GM12864 (cell line): ENCODE measurements at regions not wholly inside any gene's neighbourhood (a gene's known extent, or its start where the extent isn't known, plus 50 kb on each side); places are given as distances from the start of the nearest gene placed in this dataset.

Experiments
- DNase-seq: peaks from one replicate; pipeline ENCODE4 v3.0.0-alpha.2; 2011; ENCODE audit warnings: low read depth
- H3K4me3 ChIP-seq: 2 replicates; pipeline ENCODE4 v1.5.1; 2011; ENCODE audit warnings: mild to moderate bottlenecking, low read depth, low read length, control low read depth
- CTCF ChIP-seq: IDR thresholded peaks from 2 replicates; pipeline ENCODE4 v1.5.1; 2011; ENCODE audit warnings: low read depth, mild to moderate bottlenecking, moderate library complexity, low read length, control low read depth, inconsistent platforms; ENCODE audit errors: missing control alignments

GRCh38 chr6:26175428-26176181, 88.4 kb downstream of the HFE start:
- DNase-seq = no peak
- peak; percentile 66 for TF ChIP-seq CTCF
- no peak overlapping the region for H3K4me3 ChIP-seq

- no peak for DNase-seq
- no peak for TF ChIP-seq CTCF
- H3K4me3 ChIP-seq = no peak overlapping the region
These were observed 92.4 kb downstream of the HFE start for GRCh38 chr6:26179675-26180074.

GRCh38 chr6:26180346-26180745, 93.1 kb downstream of the HFE start:
- DNase-seq = no peak
- no peak overlapping the region for H3K4me3 ChIP-seq
- no peak for TF ChIP-seq CTCF

- no peak for DNase-seq
- TF ChIP-seq CTCF = no peak
- H3K4me3 ChIP-seq = no peak overlapping the region
These were observed 96.0 kb downstream of the HFE start for GRCh38 chr6:26183237-26183580.

- no peak for DNase-seq
- TF ChIP-seq CTCF = no peak
- H3K4me3 ChIP-seq = peak overlapping the region; percentile 39
These were observed 96.5 kb downstream of the HFE start for GRCh38 chr6:26183581-26184366.

- DNase-seq = no peak
- H3K4me3 ChIP-seq = peak overlapping the region; percentile 39; the same call in 1 of the 2 replicates
- TF ChIP-seq CTCF = no peak
These were observed 97.2 kb downstream of the HFE start for GRCh38 chr6:26184367-26184891.
